ENCODE measurements at regions not wholly inside any gene's neighbourhood (a gene's known extent, or its start where the extent isn't known, plus 50 kb on each side); places are given as distances from the start of the nearest gene placed in this dataset.

GRCh38 chr20:50320005-50320900, 129.6 kb downstream of the CEBPB start:
- TF ChIP-seq CTCF (conservative IDR thresholded peaks at IDR 0.05; ENCODE audit: low read length) (no peak), EZH2phosphoT487 (IDR thresholded peaks at IDR 0.05; ENCODE audit: borderline replicate concordance) (no peak)

All from Loucy (cell line).